Neuronal stem cell (in vitro differentiated cells): ENCODE measurements at regions not wholly inside any gene's neighbourhood (a gene's known extent, or its start where the extent isn't known, plus 50 kb on each side); places are given as distances from the start of the nearest gene placed in this dataset.

Source experiments
- DNase-seq: peaks from one replicate; pipeline ENCODE4 v3.0.0-alpha.2; 2013; ENCODE audit warnings: low spot score
- H2AFZ ChIP-seq: one replicate; pipeline ENCODE4 v1.6.1; 2013; ENCODE audit warnings: mild to moderate bottlenecking, low read length, inconsistent platforms
- H2AK5ac ChIP-seq: 2 replicates; pipeline ENCODE4 v1.6.1; 2013; ENCODE audit warnings: low read depth, mild to moderate bottlenecking, inconsistent platforms, low read length, moderate library complexity, mixed read lengths
- H2BK120ac ChIP-seq: 2 replicates; pipeline ENCODE4 v1.6.1; 2013; ENCODE audit warnings: low read depth, mild to moderate bottlenecking, inconsistent platforms, low read length, moderate library complexity, mixed read lengths
- H2BK12ac ChIP-seq: one replicate; pipeline ENCODE4 v1.6.1; 2013; ENCODE audit warnings: low read length, inconsistent platforms
- H2BK15ac ChIP-seq: 2 replicates; pipeline ENCODE4 v1.6.1; 2013; ENCODE audit warnings: mild to moderate bottlenecking, low read length, inconsistent platforms, mixed read lengths
- H2BK5ac ChIP-seq: one replicate; pipeline ENCODE4 v1.6.1; 2013; ENCODE audit warnings: inconsistent platforms, mild to moderate bottlenecking, low read length, moderate library complexity
- H3K14ac ChIP-seq: one replicate; pipeline ENCODE4 v1.6.1; 2013; ENCODE audit warnings: low read length, inconsistent platforms
- H3K18ac ChIP-seq: 2 replicates; pipeline ENCODE4 v1.6.1; 2013; ENCODE audit warnings: low read length, inconsistent platforms
- H3K23ac ChIP-seq: 2 replicates; pipeline ENCODE4 v1.6.1; 2013; ENCODE audit warnings: low read depth, mild to moderate bottlenecking, mixed read lengths, low read length, inconsistent platforms; ENCODE audit not compliant: poor library complexity
- H3K27ac ChIP-seq: replicated peaks from 3 replicates; pipeline ENCODE4 v1.5.1; 2013; ENCODE audit warnings: low read length, inconsistent platforms
- H3K27me3 ChIP-seq, 3 experiments: 2 replicates each; pipeline ENCODE4 v1.6.1; 2013; ENCODE audit warnings: low read length in 3 of 3, mild to moderate bottlenecking in 2 of 3, inconsistent platforms in 1 of 3, low read depth in 1 of 3, mixed read lengths in 1 of 3, moderate library complexity in 1 of 3; ENCODE audit not compliant: control insufficient read depth in 3 of 3, insufficient read depth in 3 of 3
- H3K36me3 ChIP-seq, 2 donors: replicated peaks in 1 of 2; 2 replicates each; pipeline ENCODE4 v1.6.1; 2013; ENCODE audit warnings: low read length in 2 of 2; ENCODE audit not compliant: control insufficient read depth in 2 of 2, insufficient read depth in 2 of 2
- H3K4ac ChIP-seq: 2 replicates; pipeline ENCODE4 v1.6.1; 2013; ENCODE audit warnings: inconsistent platforms, mild to moderate bottlenecking, low read length, moderate library complexity
- H3K4me1 ChIP-seq, 2 donors: 1 replicate in 1 of 2; 2 replicates in 1 of 2; pipeline ENCODE4 v1.6.1; 2013; ENCODE audit warnings: low read length in 2 of 2, low read depth in 1 of 2; ENCODE audit not compliant: control insufficient read depth in 2 of 2, insufficient read depth in 1 of 2
- H3K4me2 ChIP-seq: one replicate; pipeline ENCODE4 v1.6.1; 2013; ENCODE audit warnings: mild to moderate bottlenecking, low read length, inconsistent platforms; ENCODE audit not compliant: insufficient read depth, poor library complexity, severe bottlenecking
- H3K4me3 ChIP-seq, 2 donors: 2 replicates each; pipeline ENCODE4 v1.5.1; 2013; ENCODE audit warnings: low read length in 2 of 2, mild to moderate bottlenecking in 2 of 2, inconsistent platforms in 1 of 2, moderate library complexity in 1 of 2
- H3K79me1 ChIP-seq: one replicate; pipeline ENCODE4 v1.6.1; 2013; ENCODE audit warnings: low read depth, mild to moderate bottlenecking, inconsistent platforms, low read length, moderate library complexity
- H3K9ac ChIP-seq: one replicate; pipeline ENCODE4 v1.6.1; 2013; ENCODE audit warnings: mild to moderate bottlenecking, low read depth, low read length, inconsistent platforms; ENCODE audit not compliant: poor library complexity
- H3K9me3 ChIP-seq, 2 donors: replicated peaks in 1 of 2; 2 replicates each; pipeline versions ENCODE3 to v1.6.1; 2013; ENCODE audit warnings: low read length in 2 of 2, mild to moderate bottlenecking in 2 of 2, inconsistent platforms in 1 of 2, low read depth in 1 of 2, mixed read lengths in 1 of 2, moderate library complexity in 1 of 2; ENCODE audit not compliant: control insufficient read depth in 2 of 2, insufficient read depth in 1 of 2
- H4K8ac ChIP-seq: one replicate; pipeline ENCODE4 v1.6.1; 2013; ENCODE audit warnings: low read depth, mild to moderate bottlenecking, inconsistent platforms, low read length, moderate library complexity
- H4K91ac ChIP-seq: one replicate; pipeline ENCODE4 v1.6.1; 2013; ENCODE audit warnings: low read length, low read depth, mild to moderate bottlenecking, inconsistent platforms; ENCODE audit not compliant: poor library complexity
- WGBS, 2 donors: extraction: QIAGEN DNeasy Blood & Tissue Kit; methylation state at CpG; one replicate each; pipeline ENCODE4 v1.1.7; 2013; ENCODE audit warnings: missing lambda C conversion rate in 2 of 2, mixed read lengths in 1 of 2; ENCODE audit not compliant: insufficient read length in 2 of 2, insufficient replicate concordance in 1 of 2; ENCODE audit errors: extremely low coverage in 2 of 2; 5-methylcytosine and 5-hydroxymethylcytosine counted together

DNA sequence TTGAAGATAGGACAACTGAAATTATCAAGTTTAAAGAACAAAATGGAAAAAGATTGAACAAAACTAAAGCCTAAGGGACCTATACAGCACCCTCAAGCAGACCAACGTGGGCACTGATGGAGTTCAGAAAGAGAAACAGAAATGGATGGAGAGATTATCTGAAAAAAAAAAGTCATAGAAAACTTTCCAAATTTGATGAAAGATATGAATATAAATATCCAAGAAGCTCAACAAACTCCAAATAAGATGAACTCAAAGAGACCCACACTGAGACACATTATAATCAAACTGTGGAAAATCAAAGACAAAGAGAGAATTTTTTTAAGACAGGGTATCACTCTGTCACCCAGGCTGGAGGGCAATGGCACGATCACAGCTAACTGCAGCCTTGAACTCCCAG is 128.6 kb upstream of the PUM3 start:
- Histone ChIP-seq H3K4ac (no peak overlapping the region), H3K18ac (no peak overlapping the region), H4K91ac (no peak overlapping the region), H2BK5ac (no peak overlapping the region), H2AK5ac (no peak overlapping the region), H3K27ac (no peak overlapping the region), H2BK120ac (no peak overlapping the region), H3K9ac (no peak overlapping the region), H3K27me3 (no peaks in the 10 kb centered on the region), H3K14ac (no peak overlapping the region), H3K4me3 (no peak overlapping the region), H3K36me3 (peaks cover 0 to 2% of the 10 kb centered on the region in 2 donors), H2AFZ (no peak overlapping the region), H2BK12ac (no peak overlapping the region), H4K8ac (no peak overlapping the region), H3K79me1 (no peaks in the 10 kb centered on the region), H2BK15ac (no peak overlapping the region), H3K9me3 (peaks cover 0 to 6% of the 10 kb centered on the region in 2 donors), H3K4me1 (peaks cover 0 to 6% of the 10 kb centered on the region in 2 donors), H3K23ac (no peak overlapping the region), H3K4me2 (no peak overlapping the region)
- WGBS, 2 donors: no CpG with 5 or more reads among the region's 2 CpGs
- DNase-seq: no peak

DNA sequence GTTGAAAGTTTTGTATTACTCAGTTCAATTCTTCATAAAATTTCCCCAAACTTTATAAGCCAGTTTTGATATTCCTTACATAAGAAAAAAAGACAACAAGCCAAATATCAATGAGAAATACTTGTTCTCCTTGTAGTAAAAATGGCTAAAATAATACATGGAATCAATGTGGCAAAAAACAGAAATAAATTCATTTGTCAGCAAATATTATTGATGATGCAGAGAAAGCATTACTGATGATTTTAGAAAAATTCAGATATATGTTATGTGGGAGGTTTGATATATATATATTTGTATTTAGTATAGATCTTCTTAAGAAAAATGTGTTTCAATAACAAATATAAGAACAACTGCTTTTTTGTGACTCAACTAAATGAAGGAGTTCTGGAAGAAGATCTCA is 127.0 kb upstream of the PUM3 start:
- Histone ChIP-seq H3K27ac (no peak overlapping the region), H3K4me2 (no peak overlapping the region), H3K79me1 (no peaks in the 10 kb centered on the region), H4K91ac (no peak overlapping the region), H2BK12ac (no peak overlapping the region), H3K4me1 (peaks cover 0 to 11% of the 10 kb centered on the region in 2 donors), H3K18ac (no peak overlapping the region), H2AK5ac (no peak overlapping the region), H3K9ac (no peak overlapping the region), H3K27me3 (no peaks in the 10 kb centered on the region), H3K14ac (no peak overlapping the region), H3K4ac (no peak overlapping the region), H3K36me3 (peaks cover 0 to 2% of the 10 kb centered on the region in 2 donors), H3K23ac (no peak overlapping the region), H4K8ac (no peak overlapping the region), H2BK15ac (no peak overlapping the region), H2BK120ac (no peak overlapping the region), H2AFZ (no peak overlapping the region), H3K9me3 (peaks cover 0 to 6% of the 10 kb centered on the region in 2 donors), H2BK5ac (no peak overlapping the region), H3K4me3 (no peak overlapping the region)
- DNase-seq: no peak

DNA sequence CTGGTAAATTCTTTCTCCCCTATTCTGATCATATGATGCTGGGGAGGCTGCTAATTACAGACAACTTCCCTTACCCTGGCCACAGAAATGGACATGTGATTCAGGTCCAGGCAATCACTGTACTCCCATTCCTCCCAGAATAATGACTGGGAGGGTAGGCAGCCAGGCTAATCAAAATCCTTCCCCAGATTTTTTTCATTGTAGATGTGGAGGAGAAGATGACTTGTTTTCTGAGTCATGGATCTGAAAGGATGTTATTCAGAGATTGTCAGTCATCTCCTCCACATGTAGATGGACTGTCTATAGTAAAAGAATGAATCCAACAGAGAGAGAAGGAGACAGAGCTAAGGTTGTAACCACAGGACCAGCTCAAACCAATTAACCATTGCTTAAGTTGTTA is 123.9 kb upstream of the PUM3 start:
- Histone ChIP-seq H2BK12ac (no peak overlapping the region), H3K4me3 (no peak overlapping the region), H2BK5ac (no peak overlapping the region), H3K4ac (no peak overlapping the region), H3K18ac (no peak overlapping the region), H3K14ac (no peak overlapping the region), H2AFZ (no peak overlapping the region), H3K9me3 (peaks cover 5% of the 10 kb centered on the region in 2 donors), H3K9ac (no peak overlapping the region), H3K4me2 (no peak overlapping the region), H3K79me1 (no peaks in the 10 kb centered on the region), H2AK5ac (no peak overlapping the region), H2BK15ac (no peak overlapping the region), H3K27ac (no peak overlapping the region), H3K27me3 (no peaks in the 10 kb centered on the region), H4K91ac (no peak overlapping the region), H4K8ac (no peak overlapping the region), H3K23ac (no peak overlapping the region), H3K4me1 (peaks cover 1 to 22% of the 10 kb centered on the region in 2 donors), H2BK120ac (no peak overlapping the region), H3K36me3 (peaks cover 0 to 2% of the 10 kb centered on the region in 2 donors)
- no peak for DNase-seq

DNA sequence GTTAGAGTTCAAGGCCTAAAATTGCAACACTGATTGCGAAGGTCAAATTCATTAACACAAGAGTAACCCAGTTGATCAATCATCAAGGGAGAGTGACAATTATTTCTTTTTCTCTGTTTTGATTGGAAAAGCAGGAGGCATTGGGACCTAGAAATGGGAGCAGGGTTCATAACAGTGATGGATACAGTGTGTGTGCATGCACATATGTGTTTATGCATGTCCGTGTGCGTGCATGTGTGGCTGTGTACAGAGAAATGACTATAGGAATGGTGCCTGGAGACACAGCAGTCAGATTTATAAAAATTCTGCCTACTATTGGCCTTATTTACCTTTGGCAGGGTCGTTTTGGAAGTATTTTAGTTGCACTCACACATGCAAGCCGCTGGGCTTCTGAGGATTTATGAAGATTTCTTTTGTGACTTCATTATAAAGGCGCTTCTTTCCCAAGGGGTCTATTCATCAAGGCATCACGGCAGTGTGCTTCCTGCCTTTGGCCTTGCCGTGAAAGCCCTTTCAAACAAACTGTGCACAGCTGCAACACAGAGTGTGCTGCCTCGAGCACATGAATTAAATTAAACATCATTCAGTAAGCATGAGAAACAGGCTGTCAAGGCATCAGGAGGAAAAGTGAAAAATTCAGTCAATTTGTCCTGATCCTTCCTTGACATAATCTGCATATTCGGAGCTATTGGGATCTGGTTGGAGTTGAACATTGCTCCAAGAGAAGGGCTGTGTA is 122.8 kb upstream of the PUM3 start:
- no peak overlapping the region for H3K18ac ChIP-seq
- H3K9me3 ChIP-seq: peaks cover 3 to 5% of the 10 kb centered on the region in 2 donors
- H3K79me1 ChIP-seq: no peaks in the 10 kb centered on the region
- peaks cover 1 to 22% of the 10 kb centered on the region in 2 donors for H3K4me1 ChIP-seq
- no peak overlapping the region for H3K14ac ChIP-seq
- H3K36me3 ChIP-seq: peaks cover 0 to 2% of the 10 kb centered on the region in 2 donors
- H2BK120ac ChIP-seq: no peak overlapping the region
- H4K91ac ChIP-seq: no peak overlapping the region
- no peak overlapping the region for H4K8ac ChIP-seq
- H2BK12ac ChIP-seq: no peak overlapping the region
- no peak overlapping the region for H3K23ac ChIP-seq
- H2BK15ac ChIP-seq: no peak overlapping the region
- H3K27me3 ChIP-seq: no peaks in the 10 kb centered on the region
- H3K4me3 ChIP-seq: no peak overlapping the region
- DNase-seq: no peak
- no CpG with 5 or more reads among the region's 10 CpGs for WGBS, 2 donors
- H3K4ac ChIP-seq: no peak overlapping the region
- H3K9ac ChIP-seq: no peak overlapping the region
- no peak overlapping the region for H2AK5ac ChIP-seq
- no peak overlapping the region for H2BK5ac ChIP-seq
- peak overlapping the region; percentile 47 for H2AFZ ChIP-seq
- H3K4me2 ChIP-seq: no peak overlapping the region
- H3K27ac ChIP-seq: no peak overlapping the region
